ENCODE measurements at regions not wholly inside any gene's neighbourhood (a gene's known extent, or its start where the extent isn't known, plus 50 kb on each side); places are given as distances from the start of the nearest gene placed in this dataset.

DNA sequence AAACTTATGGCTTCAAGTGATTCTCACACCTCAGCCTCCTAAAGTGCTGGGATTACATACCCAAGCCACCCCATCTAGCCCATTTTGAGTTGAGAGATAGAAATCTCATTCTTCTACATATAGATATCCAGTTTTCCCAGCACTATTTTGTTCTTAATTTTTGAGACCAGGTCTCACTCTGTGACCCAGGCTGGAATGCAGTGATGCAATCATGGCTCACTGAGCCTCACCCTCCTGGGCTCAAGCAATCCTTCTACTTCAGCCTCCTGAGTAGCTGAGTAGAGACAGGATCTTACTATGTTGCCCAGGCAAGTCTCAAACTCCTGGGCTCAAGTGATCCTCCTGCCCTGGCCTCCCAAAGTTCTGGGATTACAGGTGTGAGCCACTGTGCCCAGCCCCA lies 60.9 kb upstream of the CTNNA1 start:
- Histone ChIP-seq H3K9me3 (ENCODE audit: control insufficient read depth, insufficient read depth, low read depth, low read length) (no peaks in the 10 kb centered on the region), H3K4me3 (ENCODE audit: low read depth in 2 of 2, low read length in 2 of 2) (no peak overlapping the region), H3K4me1 (ENCODE audit: control insufficient read depth, insufficient read depth, low read length) (no peaks in the 10 kb centered on the region), H3K36me3 (ENCODE audit: control insufficient read depth, insufficient read depth, low read length) (no peaks in the 10 kb centered on the region), H3K27me3 (ENCODE audit: control insufficient read depth, insufficient read depth, low read length) (no peaks in the 10 kb centered on the region), H3K27ac (ENCODE audit: low read length) (no peak overlapping the region)
- DNase-seq (ENCODE audit: low read depth, low spot score) (no peak), ATAC-seq (no peak)
- no TSS peak for BruUV-seq (replicated peaks)
- ChIA-PET CTCF (no interaction called here), POLR2A (interaction anchor here (0.8 kb wide), 1 partner anchor 409 kb away, joined by 3 read pairs; no protein-coding TSS in a partner anchor)
- intact Hi-C loops (cut with micrococcal nuclease; ENCODE audit: unreplicated experiment), result no loop called here
- no peak for TF ChIP-seq TCF7L2 (IDR thresholded peaks at IDR 0.05; ENCODE audit: low read depth, low read length)
- TF ChIP-seq SIN3A (IDR thresholded peaks at IDR 0.05; ENCODE audit: borderline replicate concordance, insufficient read depth, low read depth, low read length), result no peak
- TF ChIP-seq, protein P1, sequence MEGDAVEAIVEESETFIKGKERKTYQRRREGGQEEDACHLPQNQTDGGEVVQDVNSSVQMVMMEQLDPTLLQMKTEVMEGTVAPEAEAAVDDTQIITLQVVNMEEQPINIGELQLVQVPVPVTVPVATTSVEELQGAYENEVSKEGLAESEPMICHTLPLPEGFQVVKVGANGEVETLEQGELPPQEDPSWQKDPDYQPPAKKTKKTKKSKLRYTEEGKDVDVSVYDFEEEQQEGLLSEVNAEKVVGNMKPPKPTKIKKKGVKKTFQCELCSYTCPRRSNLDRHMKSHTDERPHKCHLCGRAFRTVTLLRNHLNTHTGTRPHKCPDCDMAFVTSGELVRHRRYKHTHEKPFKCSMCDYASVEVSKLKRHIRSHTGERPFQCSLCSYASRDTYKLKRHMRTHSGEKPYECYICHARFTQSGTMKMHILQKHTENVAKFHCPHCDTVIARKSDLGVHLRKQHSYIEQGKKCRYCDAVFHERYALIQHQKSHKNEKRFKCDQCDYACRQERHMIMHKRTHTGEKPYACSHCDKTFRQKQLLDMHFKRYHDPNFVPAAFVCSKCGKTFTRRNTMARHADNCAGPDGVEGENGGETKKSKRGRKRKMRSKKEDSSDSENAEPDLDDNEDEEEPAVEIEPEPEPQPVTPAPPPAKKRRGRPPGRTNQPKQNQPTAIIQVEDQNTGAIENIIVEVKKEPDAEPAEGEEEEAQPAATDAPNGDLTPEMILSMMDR (IDR thresholded peaks at IDR 0.05), result no peak
- no peak for TF ChIP-seq POLR2AphosphoS5 (IDR thresholded peaks at IDR 0.05; ENCODE audit: low read depth, low read length)
- TF ChIP-seq REST (IDR thresholded peaks at IDR 0.05; ENCODE audit: insufficient read depth in 1 of 2, low read depth in 2 of 2, low read length in 1 of 2), result no peak
- in situ Hi-C loops (cut with HindIII; ENCODE audit: low pct_unique_long_range_greater_than_20kb, low sequenced_read_pairs), result no loop called here

GRCh38 chr5:138686668-138687067 lies 66.6 kb upstream of the CTNNA1 start:
- ATAC-seq, result no peak
- ChIA-PET CTCF (no interaction called here), POLR2A (no interaction called here)

More at GRCh38 chr5:138686668-138687067, 66.6 kb upstream of the CTNNA1 start:
- no TSS peak for BruUV-seq (replicated peaks)
- TF ChIP-seq TCF7L2 (IDR thresholded peaks at IDR 0.05; ENCODE audit: low read depth, low read length), result no peak
- TF ChIP-seq, protein P1 (IDR thresholded peaks at IDR 0.05), result no peak
- intact Hi-C loops (cut with micrococcal nuclease; ENCODE audit: unreplicated experiment) (no loop called here), in situ Hi-C loops (cut with HindIII; ENCODE audit: low pct_unique_long_range_greater_than_20kb, low sequenced_read_pairs) (no loop called here)
- Histone ChIP-seq H3K27ac (ENCODE audit: low read length) (no peak overlapping the region), H3K4me3 (ENCODE audit: low read depth in 2 of 2, low read length in 2 of 2) (no peak overlapping the region), H3K36me3 (ENCODE audit: control insufficient read depth, insufficient read depth, low read length) (no peaks in the 10 kb centered on the region), H3K4me1 (ENCODE audit: control insufficient read depth, insufficient read depth, low read length) (no peaks in the 10 kb centered on the region), H3K27me3 (ENCODE audit: control insufficient read depth, insufficient read depth, low read length) (no peaks in the 10 kb centered on the region), H3K9me3 (ENCODE audit: control insufficient read depth, insufficient read depth, low read depth, low read length) (no peaks in the 10 kb centered on the region)
- DNase-seq (ENCODE audit: low read depth, low spot score), result no peak
